Neural progenitor cell (in vitro differentiated cells): ENCODE measurements at regions not wholly inside any gene's neighbourhood (a gene's known extent, or its start where the extent isn't known, plus 50 kb on each side); places are given as distances from the start of the nearest gene placed in this dataset.

ENCODE experiments used
- DNase-seq: peaks from one replicate; pipeline ENCODE4 v3.0.0-alpha.2; 2016; ENCODE audit warnings: low spot score
- H2AFZ ChIP-seq: fragments of 200-600 bp; sonication (generic); replicated peaks from 2 replicates; pipeline ENCODE4 v1.6.1; 2016; ENCODE audit warnings: antibody characterized with exemption
- H3F3A ChIP-seq: fragments of 200-600 bp; sonication (generic); 2 replicates; pipeline ENCODE4 v1.6.1; 2016; ENCODE audit warnings: antibody characterized with exemption, low read depth
- H3K27ac ChIP-seq: fragments of 200-600 bp; sonication (generic); 2 replicates; pipeline ENCODE4 v1.5.1; 2016; ENCODE audit warnings: mild to moderate bottlenecking
- H3K27me3 ChIP-seq: fragments of 200-600 bp; sonication (generic); 2 replicates; pipeline ENCODE4 v1.6.1; 2016; ENCODE audit warnings: mild to moderate bottlenecking, moderate library complexity
- H3K36me3 ChIP-seq: fragments of 200-600 bp; sonication (generic); 2 replicates; pipeline ENCODE4 v1.5.1; 2016
- H3K4me1 ChIP-seq: fragments of 200-600 bp; sonication (generic); 2 replicates; pipeline ENCODE4 v1.6.1; 2016; ENCODE audit warnings: mixed run types
- H3K4me2 ChIP-seq: fragments of 200-600 bp; sonication (generic); 2 replicates; pipeline ENCODE4 v1.6.1; 2016
- H3K4me3 ChIP-seq: fragments of 200-600 bp; sonication (generic); 2 replicates; pipeline ENCODE4 v1.5.1; 2016
- H3K79me2 ChIP-seq: fragments of 200-600 bp; sonication (generic); 2 replicates; pipeline ENCODE4 v1.6.1; 2016; ENCODE audit warnings: low read depth
- H3K9ac ChIP-seq: fragments of 200-600 bp; sonication (generic); 2 replicates; pipeline ENCODE4 v1.6.1; 2016
- H3K9me3 ChIP-seq: fragments of 200-600 bp; sonication (generic); 2 replicates; pipeline ENCODE4 v1.5.1; 2016; ENCODE audit warnings: low read depth
- H4K20me1 ChIP-seq: fragments of 200-600 bp; sonication (generic); 2 replicates; pipeline ENCODE4 v1.6.1; 2016; ENCODE audit warnings: low read depth
- H3K27ac Mint-ChIP-seq: 3 replicates; pipeline ENCODE4 v1.8.0; 2021; ENCODE audit warnings: mixed read lengths
- H3K27me3 Mint-ChIP-seq: 2 replicates; pipeline ENCODE4 v1.8.0; 2022; ENCODE audit warnings: low read depth, mild to moderate bottlenecking, inconsistent platforms, moderate library complexity, mixed read lengths; ENCODE audit not compliant: insufficient read depth
- H3K36me3 Mint-ChIP-seq: 3 replicates; pipeline ENCODE4 v1.8.0; 2021; ENCODE audit warnings: mixed read lengths
- H3K4me1 Mint-ChIP-seq: 3 replicates; pipeline ENCODE4 v1.8.0; 2021; ENCODE audit warnings: mixed read lengths
- H3K4me3 Mint-ChIP-seq: 3 replicates; pipeline ENCODE4 v1.8.0; 2021; ENCODE audit warnings: mild to moderate bottlenecking, moderate library complexity, mixed read lengths
- H3K9me3 Mint-ChIP-seq: 3 replicates; pipeline ENCODE4 v1.8.0; 2020; ENCODE audit warnings: mixed read lengths
- CTCF ChIP-seq: fragments of 200-600 bp; sonication (generic); IDR thresholded peaks from 2 replicates; pipeline ENCODE4 v1.5.1; 2017; ENCODE audit warnings: antibody characterized with exemption, mild to moderate bottlenecking
- EZH2 ChIP-seq: fragments of 200-600 bp; sonication (generic); IDR thresholded peaks from 2 replicates; pipeline ENCODE4 v1.6.1; 2017; ENCODE audit warnings: antibody characterized with exemption, mild to moderate bottlenecking, moderate library complexity
- EZH2phosphoT487 ChIP-seq: fragments of 200-600 bp; sonication (generic); IDR thresholded peaks from 2 replicates; pipeline ENCODE4 v1.6.1; 2017; ENCODE audit warnings: antibody characterized with exemption

- no peak for DNase-seq
- H3K4me3 Mint-ChIP-seq = no peak overlapping the region
- Histone ChIP-seq H3K9ac (no peak overlapping the region), H3K79me2 (no peaks in the 10 kb centered on the region), H3F3A (no peaks in the 10 kb centered on the region), H4K20me1 (no peaks in the 10 kb centered on the region), H3K27me3 (no peaks in the 10 kb centered on the region), H3K9me3 (no peaks in the 10 kb centered on the region), H3K36me3 (no peaks in the 10 kb centered on the region), H3K27ac (no peak overlapping the region), H3K4me2 (no peak overlapping the region), H3K4me3 (no peak overlapping the region), H2AFZ (no peak overlapping the region), H3K4me1 (peaks cover 12% of the 10 kb centered on the region)
- no peak for TF ChIP-seq EZH2phosphoT487
- TF ChIP-seq CTCF = no peak
- no peaks in the 10 kb centered on the region for H3K27me3 Mint-ChIP-seq
- no peaks in the 10 kb centered on the region for H3K9me3 Mint-ChIP-seq
- H3K27ac Mint-ChIP-seq = no peak overlapping the region
- H3K36me3 Mint-ChIP-seq = no peaks in the 10 kb centered on the region
- H3K4me1 Mint-ChIP-seq = peaks cover 35% of the 10 kb centered on the region
Observed at GRCh38 chr6:150702675-150703074, 103.0 kb downstream of the PLEKHG1 start.

- H4K20me1 ChIP-seq = no peaks in the 10 kb centered on the region
- no peaks in the 10 kb centered on the region for H3K9me3 Mint-ChIP-seq
- H3K27ac ChIP-seq = no peak overlapping the region
- no peak overlapping the region for H3K9ac ChIP-seq
- peaks cover 3% of the 10 kb centered on the region for H3K27me3 Mint-ChIP-seq
- no peaks in the 10 kb centered on the region for H3K79me2 ChIP-seq
- H3K4me2 ChIP-seq = no peak overlapping the region
- H3K36me3 Mint-ChIP-seq = no peaks in the 10 kb centered on the region
- H3K4me3 ChIP-seq = no peak overlapping the region
- H3K4me3 Mint-ChIP-seq = no peak overlapping the region
- H3K9me3 ChIP-seq = no peaks in the 10 kb centered on the region
- H3K4me1 Mint-ChIP-seq = peaks cover 42% of the 10 kb centered on the region
- H3K36me3 ChIP-seq = no peaks in the 10 kb centered on the region
- peak overlapping the region; percentile 79 for H3K27ac Mint-ChIP-seq
- no peaks in the 10 kb centered on the region for H3K27me3 ChIP-seq
- peaks cover 8% of the 10 kb centered on the region for H3K4me1 ChIP-seq
- TF ChIP-seq CTCF = no peak
- TF ChIP-seq EZH2 = no peak
- TF ChIP-seq EZH2phosphoT487 = no peak
- no peaks in the 10 kb centered on the region for H3F3A ChIP-seq
- H2AFZ ChIP-seq = no peak overlapping the region
- no peak for DNase-seq
Observed at GRCh38 chr6:150704447-150705192, 104.9 kb downstream of the PLEKHG1 start.

DNA sequence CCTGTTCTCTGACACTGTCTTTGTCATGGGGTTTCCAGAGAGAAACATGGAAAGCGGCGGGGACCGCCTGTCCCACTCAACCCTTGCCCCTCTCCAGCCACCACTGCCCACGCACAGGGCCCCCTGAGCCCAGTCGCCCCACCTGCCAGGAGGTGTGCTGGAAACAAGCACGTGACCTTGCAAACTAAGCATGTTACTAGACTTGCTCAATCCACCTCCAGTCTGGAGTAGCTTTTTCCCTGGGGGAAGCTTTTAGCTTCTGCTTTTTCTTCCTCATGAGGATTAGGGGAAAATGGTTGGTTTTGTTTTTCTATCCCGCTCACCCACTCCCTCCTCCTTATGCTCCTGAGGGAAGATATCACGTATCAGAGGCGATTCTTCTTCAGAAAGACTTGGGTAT lies 105.7 kb downstream of the PLEKHG1 start:
- Histone ChIP-seq H3K79me2 (no peaks in the 10 kb centered on the region), H3K36me3 (no peaks in the 10 kb centered on the region), H2AFZ (no peak overlapping the region), H3K27ac (no peak overlapping the region), H3K27me3 (no peaks in the 10 kb centered on the region), H3K4me3 (no peak overlapping the region), H3K9ac (no peak overlapping the region), H3K4me2 (peak overlapping the region; percentile 35), H3K4me1 (peaks cover 8% of the 10 kb centered on the region), H4K20me1 (no peaks in the 10 kb centered on the region), H3K9me3 (no peaks in the 10 kb centered on the region), H3F3A (no peaks in the 10 kb centered on the region)
- no peak overlapping the region for H3K4me3 Mint-ChIP-seq
- TF ChIP-seq EZH2phosphoT487 (no peak), EZH2 (no peak), CTCF (no peak)
- no peak for DNase-seq
- peaks cover 3% of the 10 kb centered on the region for H3K27me3 Mint-ChIP-seq
- H3K36me3 Mint-ChIP-seq = no peaks in the 10 kb centered on the region
- H3K27ac Mint-ChIP-seq = no peak overlapping the region
- H3K9me3 Mint-ChIP-seq = no peaks in the 10 kb centered on the region
- H3K4me1 Mint-ChIP-seq = peaks cover 47% of the 10 kb centered on the region
